HG03342 (cell line): ENCODE measurements at regions not wholly inside any gene's neighbourhood (a gene's known extent, or its start where the extent isn't known, plus 50 kb on each side); places are given as distances from the start of the nearest gene placed in this dataset.
A peak's percentile ranks its signal among the peaks of the same experiment; 100 is the strongest.
"Not testable (repeated sequence)": the region's sequence is repeated elsewhere in the genome, so short reads cannot be mapped to it uniquely, and the experiment has no call there.

Experiments
- ATAC-seq: cut with Tn5 transposase; IDR thresholded peaks from one replicate; pipeline ENCODE4 v1.9.1; 2021; ENCODE audit warnings: mild to moderate bottlenecking, moderate library complexity; ENCODE audit not compliant: unreplicated experiment

GRCh38 chr1:217052626-217053025 lies 329.4 kb upstream of the ESRRG start:
- ATAC-seq: no peak

DNA sequence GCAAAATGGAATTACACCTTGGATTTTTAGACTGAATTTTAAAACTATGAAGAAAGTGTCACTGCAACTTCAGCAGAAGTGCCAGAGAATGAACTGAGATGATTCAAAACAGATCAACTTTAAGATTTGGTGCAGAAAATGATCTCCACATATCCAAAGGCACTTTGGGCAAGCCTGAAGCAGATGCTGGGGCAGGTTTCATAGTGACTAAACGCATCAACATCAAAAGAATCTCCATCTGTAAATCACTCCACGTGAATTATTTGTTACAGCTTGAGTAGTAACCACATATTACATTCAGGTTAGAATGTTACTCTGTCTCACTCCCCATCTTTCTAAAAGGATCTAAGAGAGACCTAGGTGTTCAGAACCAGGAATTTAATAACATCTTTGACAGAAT lies 329.0 kb upstream of the ESRRG start:
- ATAC-seq: no peak

- no peak for ATAC-seq
Observed at GRCh38 chr1:217049721-217050120, 326.5 kb upstream of the ESRRG start.

GRCh38 chr1:217049081-217049480 lies 325.9 kb upstream of the ESRRG start:
- no peak for ATAC-seq

DNA sequence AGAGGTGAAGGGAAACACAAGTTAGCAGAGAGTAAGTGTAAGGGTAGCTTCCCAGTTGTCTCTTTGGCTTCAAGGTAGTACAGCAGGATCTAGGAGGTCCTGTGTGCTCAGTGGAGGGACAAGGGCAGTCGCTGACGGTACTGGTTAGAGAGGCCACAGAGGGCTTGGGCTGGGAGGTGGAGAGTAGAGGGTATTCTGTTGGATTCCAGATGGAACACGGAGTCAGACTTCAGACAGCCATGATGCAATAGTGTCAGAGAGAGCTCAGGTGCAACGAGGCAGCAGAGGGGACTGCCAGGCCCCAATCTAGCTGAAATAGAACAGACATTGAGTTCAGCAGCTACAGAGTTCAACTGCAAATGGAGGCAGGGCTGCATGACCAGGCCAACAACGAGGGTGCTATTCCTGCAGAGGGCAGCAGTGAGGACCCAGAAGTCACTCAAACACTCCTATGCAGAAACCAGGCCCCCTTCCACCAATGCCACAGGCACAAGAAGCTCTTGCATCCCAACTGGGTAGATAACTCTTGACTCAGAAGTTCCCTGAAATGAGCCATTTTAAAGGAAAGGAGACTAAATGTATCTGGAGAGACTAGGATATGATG lies 325.0 kb upstream of the ESRRG start:
- ATAC-seq: peak; percentile 89

GRCh38 chr1:217040711-217041455 lies 317.7 kb upstream of the ESRRG start:
- no peak for ATAC-seq

DNA sequence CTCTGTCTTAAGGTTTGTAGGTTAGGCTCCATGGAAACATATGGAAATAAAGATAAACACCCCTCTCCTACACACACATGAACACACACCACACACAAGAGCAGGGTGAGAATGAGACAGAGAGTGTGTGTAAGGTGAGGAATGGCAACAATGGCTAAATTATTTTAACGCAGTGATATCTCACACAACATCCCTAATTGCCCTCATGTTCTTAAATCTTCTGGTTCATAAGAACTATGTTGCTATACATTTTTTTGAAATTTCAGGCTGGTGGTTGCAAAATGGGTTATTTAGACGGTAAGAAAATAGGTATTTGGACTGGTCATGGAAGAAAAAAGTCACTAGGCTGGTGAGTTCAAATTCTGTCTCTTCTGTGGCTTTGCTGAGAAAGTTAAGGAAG lies 316.7 kb upstream of the ESRRG start:
- ATAC-seq: no peak

DNA sequence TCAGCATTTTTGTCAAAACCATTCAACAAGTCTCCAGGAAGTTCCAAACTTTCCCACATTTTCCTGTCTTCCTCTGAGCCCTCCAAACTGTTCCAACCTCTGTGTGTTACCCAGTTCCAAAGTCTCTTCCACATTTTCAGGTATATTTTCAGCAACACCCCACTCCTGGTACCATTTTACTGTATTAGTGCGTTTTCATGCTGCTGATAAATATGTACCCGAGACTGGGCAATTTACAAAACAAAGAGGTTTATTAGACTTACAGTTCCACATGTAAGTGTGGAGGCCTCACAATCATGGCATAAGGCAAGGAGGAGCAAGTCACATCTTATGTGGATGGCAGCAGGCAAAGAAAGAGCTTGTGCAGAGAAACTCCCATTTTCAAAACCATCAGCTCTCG lies 315.9 kb upstream of the ESRRG start:
- not testable (repeated sequence) for ATAC-seq

GRCh38 chr1:217036757-217037156 lies 313.5 kb upstream of the ESRRG start:
- no peak for ATAC-seq

DNA sequence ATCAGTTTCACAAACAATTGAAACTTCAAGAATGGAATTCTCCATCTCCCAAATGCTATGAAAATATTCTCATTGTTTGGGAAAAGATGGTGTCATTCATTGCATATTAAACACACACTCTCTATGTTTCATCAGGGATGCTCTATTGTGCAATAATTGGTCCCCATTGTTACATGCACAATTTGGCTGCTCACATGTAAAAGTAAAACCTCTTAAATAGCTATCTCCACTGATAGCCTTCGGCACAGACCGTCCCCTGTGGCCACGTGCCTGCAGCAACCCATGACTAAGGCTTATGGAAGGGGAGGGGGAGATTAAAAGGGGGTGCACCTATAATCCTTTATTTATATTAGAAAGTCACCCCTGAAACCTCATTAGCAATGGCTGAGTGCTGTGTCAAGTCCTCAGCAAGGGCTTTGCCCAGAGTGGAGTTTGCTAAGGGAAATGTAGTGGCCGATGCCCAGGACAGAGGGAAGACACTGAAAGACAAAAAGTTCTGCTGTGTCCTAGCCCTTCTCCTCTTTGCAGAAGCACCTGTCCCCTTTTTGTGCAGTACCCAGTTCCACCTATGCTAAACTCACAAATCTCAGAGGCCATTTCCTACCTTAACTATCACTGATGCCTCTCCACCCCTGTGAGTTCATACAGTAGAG lies 309.6 kb upstream of the ESRRG start:
- ATAC-seq: no peak

GRCh38 chr1:217029281-217030157 lies 306.3 kb upstream of the ESRRG start:
- no peak for ATAC-seq

GRCh38 chr1:217027403-217028080 lies 304.3 kb upstream of the ESRRG start:
- peak; percentile 96 for ATAC-seq

- no peak for ATAC-seq
Observed at GRCh38 chr1:217026531-217026930, 303.3 kb upstream of the ESRRG start.

DNA sequence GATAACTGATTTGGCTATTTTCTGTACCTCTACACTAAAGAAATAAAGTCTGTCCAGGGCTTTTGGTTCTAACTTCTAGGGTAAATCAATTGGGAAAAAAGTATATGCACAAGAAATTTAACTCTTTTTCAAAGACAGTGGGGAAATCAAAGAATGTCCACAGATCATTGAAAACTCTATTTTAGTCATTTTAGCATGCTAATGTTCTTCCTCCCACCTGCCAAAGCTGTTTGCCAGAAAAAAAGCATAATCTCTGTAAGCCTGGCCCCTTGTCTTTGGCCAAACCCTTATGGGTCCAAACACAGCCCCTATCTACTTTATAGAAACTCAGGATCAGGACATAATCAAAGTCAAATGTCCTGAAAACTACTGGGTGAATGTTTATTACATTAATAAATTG lies 302.2 kb upstream of the ESRRG start:
- no peak for ATAC-seq

DNA sequence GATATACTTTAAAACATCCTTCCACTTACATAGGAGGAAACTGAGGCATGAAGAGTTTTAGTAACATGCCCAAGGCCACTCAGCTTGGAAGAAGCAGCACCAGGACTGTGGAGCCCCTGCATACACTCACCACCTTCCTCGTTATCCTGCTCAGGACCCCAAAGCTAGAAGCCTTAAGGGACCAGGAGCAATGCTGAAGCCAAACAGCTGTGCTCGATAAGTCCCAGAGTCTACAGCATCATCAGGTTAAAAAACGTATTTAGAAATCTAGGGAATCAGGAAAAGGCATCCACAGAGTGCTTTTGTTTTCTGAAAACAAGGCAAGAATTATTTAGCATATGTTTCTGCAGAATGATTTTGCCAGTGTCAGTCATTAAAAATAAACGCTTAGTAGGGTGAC lies 301.7 kb upstream of the ESRRG start:
- no peak for ATAC-seq

- no peak for ATAC-seq
Observed at GRCh38 chr1:217021956-217022355, 298.7 kb upstream of the ESRRG start.

- no peak for ATAC-seq
Observed at GRCh38 chr1:217021400-217021799, 298.2 kb upstream of the ESRRG start.

GRCh38 chr1:217019475-217019874 lies 296.2 kb upstream of the ESRRG start:
- ATAC-seq: no peak

DNA sequence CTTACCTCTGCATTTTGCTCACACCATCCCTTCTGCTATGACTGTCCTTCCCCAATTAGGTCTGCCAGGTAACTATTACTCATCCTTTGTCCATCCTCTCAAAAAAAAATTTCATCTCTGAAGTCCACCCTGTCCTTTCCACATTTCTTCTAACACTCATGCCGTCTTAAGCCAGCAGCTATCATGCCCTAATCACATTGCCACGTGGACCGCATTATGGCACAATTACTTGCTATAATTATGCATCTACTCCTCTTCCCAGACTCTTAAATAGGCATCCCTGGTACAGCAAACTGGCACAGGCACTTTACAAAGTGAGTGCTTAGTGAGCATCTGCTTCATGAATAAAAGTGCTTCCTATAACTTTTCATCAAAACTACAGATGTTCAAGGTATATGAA lies 295.4 kb upstream of the ESRRG start:
- ATAC-seq: no peak

DNA sequence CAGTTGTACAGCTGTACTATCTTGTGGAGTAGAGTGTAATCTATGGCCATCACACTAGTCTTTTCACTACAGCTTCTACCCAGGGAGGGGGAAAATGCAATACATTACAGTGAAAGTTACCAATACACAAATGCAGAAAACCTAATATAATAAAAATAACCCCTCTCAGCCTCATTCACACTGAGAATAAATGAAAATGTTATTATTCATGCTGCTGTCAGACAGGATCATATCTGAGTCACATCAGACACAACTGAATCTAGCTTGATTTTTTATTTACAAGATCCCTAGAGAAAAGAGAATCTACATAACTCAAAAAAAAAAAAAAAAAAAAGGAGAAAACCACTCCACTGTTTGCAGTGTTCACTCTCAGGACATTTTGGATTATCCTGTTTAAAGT lies 293.9 kb upstream of the ESRRG start:
- no peak for ATAC-seq

- no peak for ATAC-seq
Observed at GRCh38 chr1:217014066-217014465, 290.8 kb upstream of the ESRRG start.
